H1 (cell line): ENCODE measurements at regions not wholly inside any gene's neighbourhood (a gene's known extent, or its start where the extent isn't known, plus 50 kb on each side); places are given as distances from the start of the nearest gene placed in this dataset.
A peak's percentile ranks its signal among the peaks of the same experiment; 100 is the strongest.

Experiments used
- CTCF ChIA-PET: fragments of 300-600 bp; sonication (Branson Sonifier 250); formaldehyde crosslinking; loops from one replicate; lab custom pipeline; 2021; ENCODE audit not compliant: partially characterized antibody; lab: Charles Lee
- POLR2A ChIA-PET: fragments of 300-600 bp; sonication (Branson Sonifier 250); formaldehyde crosslinking; loops from one replicate; lab custom pipeline; 2021; ENCODE audit warnings: inconsistent platforms; ENCODE audit not compliant: partially characterized antibody; lab: Charles Lee
- DNase-seq, 2 experiments: peaks; one replicate each; pipeline versions ENCODE4 v3.0.0 to v3.0.0-alpha.2; 2010 to 2022; ENCODE audit warnings: low spot score in 2 of 2, low read depth in 1 of 2, mixed read lengths in 1 of 2
- FAIRE-seq: peaks from 2 replicates; lab custom pipeline; 2011; peaks lifted over from hg19 to GRCh38; lab: Jason Lieb, UNC
- H2AFZ ChIP-seq: 2 replicates; pipeline ENCODE4 v1.8.1; 2012; ENCODE audit warnings: low read length, inconsistent platforms
- H2AK5ac ChIP-seq: 2 replicates; pipeline ENCODE4 v1.6.1; 2013; ENCODE audit warnings: low read depth, low read length
- H2BK120ac ChIP-seq: replicated peaks from 2 replicates; pipeline ENCODE3; 2013; ENCODE audit warnings: low read depth, low read length, inconsistent platforms
- H2BK12ac ChIP-seq: 2 replicates; pipeline ENCODE4 v1.6.1; 2013; ENCODE audit warnings: low read depth, low read length
- H2BK15ac ChIP-seq: 2 replicates; pipeline ENCODE4 v1.6.1; 2013; ENCODE audit warnings: low read length
- H2BK20ac ChIP-seq: 2 replicates; pipeline ENCODE4 v1.6.1; 2013; ENCODE audit warnings: low read length
- H2BK5ac ChIP-seq: 2 replicates; pipeline ENCODE4 v1.6.1; 2013; ENCODE audit warnings: low read depth, low read length
- H3K14ac ChIP-seq: 2 replicates; pipeline ENCODE4 v1.6.1; 2013; ENCODE audit warnings: inconsistent platforms; ENCODE audit not compliant: insufficient read length
- H3K18ac ChIP-seq: 2 replicates; pipeline ENCODE4 v1.6.1; 2013; ENCODE audit warnings: low read length; ENCODE audit errors: extremely low read depth
- H3K23ac ChIP-seq: 2 replicates; pipeline ENCODE4 v1.6.1; 2013; ENCODE audit warnings: inconsistent platforms; ENCODE audit not compliant: insufficient read length
- H3K23me2 ChIP-seq: 2 replicates; pipeline ENCODE4 v1.6.1; 2013; ENCODE audit warnings: low read depth, low read length
- H3K27ac ChIP-seq: 2 replicates; pipeline ENCODE4 v1.6.1; 2011; ENCODE audit warnings: low read depth, low read length, inconsistent platforms
- H3K27me3 ChIP-seq, 4 experiments: replicated peaks in 1 of 4; 1 replicate in 1 of 4; 2 replicates in 3 of 4; pipeline versions ENCODE4 v1.6.1 to v1.8.1; 2011 to 2013; ENCODE audit warnings: low read length in 3 of 4, mild to moderate bottlenecking in 3 of 4, inconsistent platforms in 2 of 4, mixed read lengths in 2 of 4, moderate library complexity in 1 of 4; ENCODE audit not compliant: control insufficient read depth in 3 of 4, insufficient read depth in 3 of 4; ENCODE audit errors: extremely low read depth in 1 of 4
- H3K36me3 ChIP-seq, 4 experiments: 2 replicates each; pipeline versions ENCODE4 v1.6.1 to v1.8.1; 2011 to 2013; ENCODE audit warnings: mild to moderate bottlenecking in 4 of 4, low read length in 3 of 4, moderate library complexity in 2 of 4, control low read depth in 1 of 4, inconsistent platforms in 1 of 4; ENCODE audit not compliant: insufficient read depth in 4 of 4, control insufficient read depth in 2 of 4
- H3K4ac ChIP-seq: replicated peaks from 2 replicates; pipeline ENCODE3; 2013; ENCODE audit warnings: low read length, low read depth, mixed read lengths, inconsistent platforms; ENCODE audit not compliant: insufficient read length
- H3K4me1 ChIP-seq, 4 experiments: replicated peaks in 1 of 4; 1 replicate in 1 of 4; 2 replicates in 3 of 4; pipeline versions ENCODE4 v1.6.1 to v1.8.1; 2011 to 2013; ENCODE audit warnings: low read length in 3 of 4, inconsistent platforms in 2 of 4, mixed read lengths in 1 of 4; ENCODE audit not compliant: insufficient read depth in 4 of 4, control insufficient read depth in 3 of 4
- H3K4me2 ChIP-seq, 2 experiments: 2 replicates each; pipeline versions ENCODE4 v1.6.1 to v1.8.1; 2011 to 2013; ENCODE audit warnings: low read depth in 2 of 2, low read length in 2 of 2, control low read depth in 1 of 2, inconsistent platforms in 1 of 2, mild to moderate bottlenecking in 1 of 2; ENCODE audit not compliant: insufficient read depth in 1 of 2
- H3K4me3 ChIP-seq, 4 experiments: fragments of 200-600, 300-600 bp in 1 of 4; sonication (generic), shearing (Covaris generic), sonication (Bioruptor Twin) in 1 of 4; 2 replicates each; pipeline versions ENCODE4 v1.5.1 to v1.8.1; 2011 to 2016; ENCODE audit warnings: low read length in 4 of 4, low read depth in 3 of 4, control low read depth in 2 of 4, inconsistent platforms in 2 of 4, mild to moderate bottlenecking in 2 of 4, mixed read lengths in 1 of 4, moderate library complexity in 1 of 4; ENCODE audit not compliant: insufficient read depth in 2 of 4; ENCODE audit errors: extremely low read depth in 1 of 4
- H3K56ac ChIP-seq: replicated peaks from 2 replicates; pipeline ENCODE3; 2013; ENCODE audit warnings: low read depth, mild to moderate bottlenecking, mixed read lengths, low read length, inconsistent platforms; ENCODE audit not compliant: insufficient read length
- H3K79me1 ChIP-seq: 2 replicates; pipeline ENCODE4 v1.6.1; 2013; ENCODE audit warnings: low read depth, low read length, control low read depth
- H3K79me2 ChIP-seq, 2 experiments: 2 replicates each; pipeline versions ENCODE4 v1.6.1 to v1.8.1; 2012 to 2013; ENCODE audit warnings: low read length in 2 of 2, mild to moderate bottlenecking in 2 of 2, inconsistent platforms in 1 of 2; ENCODE audit not compliant: insufficient read depth in 2 of 2, control insufficient read depth in 1 of 2
- H3K9ac ChIP-seq, 4 experiments: replicated peaks in 1 of 4; 1 replicate in 1 of 4; 2 replicates in 3 of 4; pipeline versions ENCODE4 v1.6.1 to v1.8.1; 2011 to 2013; ENCODE audit warnings: low read depth in 3 of 4, low read length in 3 of 4, control low read depth in 2 of 4, mild to moderate bottlenecking in 2 of 4, moderate library complexity in 2 of 4, inconsistent platforms in 1 of 4; ENCODE audit errors: extremely low read depth in 1 of 4
- H3K9me3 ChIP-seq, 2 experiments: 2 replicates each; pipeline versions ENCODE4 v1.6.1 to v1.8.1; 2012 to 2013; ENCODE audit warnings: mild to moderate bottlenecking in 2 of 2, moderate library complexity in 2 of 2, control low read depth in 1 of 2, inconsistent platforms in 1 of 2, low read depth in 1 of 2, low read length in 1 of 2, mixed read lengths in 1 of 2; ENCODE audit not compliant: insufficient read depth in 2 of 2
- H4K20me1 ChIP-seq, 2 experiments: replicated peaks in 1 of 2; 2 replicates each; pipeline versions ENCODE3 to v1.8.1; 2011 to 2013; ENCODE audit warnings: inconsistent platforms in 2 of 2, low read length in 2 of 2, mild to moderate bottlenecking in 1 of 2; ENCODE audit not compliant: insufficient read depth in 2 of 2, control insufficient read depth in 1 of 2
- H4K5ac ChIP-seq: 2 replicates; pipeline ENCODE4 v1.6.1; 2013; ENCODE audit warnings: low read length, low read depth, mixed read lengths, inconsistent platforms; ENCODE audit not compliant: insufficient read length
- H4K8ac ChIP-seq: 2 replicates; pipeline ENCODE4 v1.8.0; 2013; ENCODE audit warnings: mild to moderate bottlenecking, moderate library complexity, low read length, inconsistent platforms; ENCODE audit not compliant: insufficient read depth; ENCODE audit errors: extremely low read depth
- H4K91ac ChIP-seq: replicated peaks from 2 replicates; pipeline ENCODE3; 2013; ENCODE audit warnings: low read length, mixed read lengths, inconsistent platforms; ENCODE audit not compliant: insufficient read length
- CBX5 ChIP-seq: fragments of 300-800, 300-1000 bp; sonication (generic); IDR thresholded peaks from 2 replicates; pipeline ENCODE4 v1.7.1; 2016; ENCODE audit warnings: antibody characterized with exemption, low read length, low read depth
- CEBPB ChIP-seq: IDR thresholded peaks from 2 replicates; pipeline ENCODE4 v1.6.1; 2012; ENCODE audit warnings: low read depth, low read length
- EGR1 ChIP-seq: IDR thresholded peaks from 2 replicates; pipeline ENCODE4 v1.6.1; 2011; ENCODE audit warnings: low read depth, low read length, borderline replicate concordance
- JUN ChIP-seq: IDR thresholded peaks from 2 replicates; pipeline ENCODE4 v1.6.1; 2011; ENCODE audit warnings: low read depth, mild to moderate bottlenecking, improper control_type of control experiment, low read length
- KDM1A ChIP-seq: fragments of 200-600, 300-600 bp; sonication (generic); IDR thresholded peaks from 2 replicates; pipeline ENCODE4 v1.7.1; 2016; ENCODE audit warnings: mild to moderate bottlenecking, low read length, borderline replicate concordance
- WGBS, 2 experiments: shearing (Covaris generic) in 1 of 2; methylation state at CpG; one replicate each; pipeline versions ENCODE4 v1.1.6 to v1.1.7; 2013 to 2015; ENCODE audit warnings: low lambda C conversion rate in 2 of 2, mixed read lengths in 2 of 2, inconsistent platforms in 1 of 2, low coverage in 1 of 2, missing lambda C conversion rate in 1 of 2; ENCODE audit not compliant: insufficient replicate concordance in 2 of 2, insufficient coverage in 1 of 2, insufficient read length in 1 of 2; ENCODE audit errors: extremely low coverage in 1 of 2, missing lambda C conversion rate in 1 of 2; 5-methylcytosine and 5-hydroxymethylcytosine counted together
- TF ChIP-seq, protein P1 (sequence below): IDR thresholded peaks from 2 replicates; pipeline ENCODE4 v1.6.1; 2012; ENCODE audit warnings: inconsistent platforms

DNA sequence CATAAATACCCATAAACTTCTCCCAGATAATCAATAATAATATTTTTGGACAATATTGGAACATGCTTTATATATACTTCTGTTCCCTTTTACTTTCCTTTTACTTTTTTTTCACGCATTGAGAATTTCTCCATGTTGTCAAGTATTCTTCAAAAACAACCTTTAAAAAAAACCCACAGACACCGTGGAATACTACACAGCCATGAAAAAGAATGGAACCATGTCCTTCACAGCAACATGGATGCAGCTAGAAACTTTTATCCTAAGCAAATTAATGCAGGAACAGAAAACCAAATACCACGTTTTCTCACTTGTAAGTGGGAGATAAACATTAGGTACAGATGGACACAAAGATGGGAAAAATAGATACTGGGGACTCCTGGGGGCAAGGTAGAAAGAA, 854.7 kb downstream of the TBC1D22A start:
- ChIA-PET CTCF (no interaction called here), POLR2A (no interaction called here)
- DNase-seq (no peak), FAIRE-seq (no peak)
- Histone ChIP-seq H4K8ac (no peak overlapping the region), H3K9me3 (peaks cover 0 to 11% of the 10 kb centered on the region in 2 experiments; a peak in 2 of 4 replicates), H3K36me3 (no peaks in the 10 kb centered on the region), H3K56ac (no peak overlapping the region), H3K9ac (no peak overlapping the region), H4K20me1 (no peaks in the 10 kb centered on the region), H3K23ac (no peak overlapping the region), H3K27me3 (no peaks in the 10 kb centered on the region), H3K18ac (no peak overlapping the region), H3K27ac (no peak overlapping the region), H2AFZ (no peak overlapping the region), H2BK12ac (no peak overlapping the region), H4K5ac (no peak overlapping the region), H2BK120ac (no peak overlapping the region), H2AK5ac (no peak overlapping the region), H3K4me1 (peaks cover 0 to 2% (median 0%) of the 10 kb centered on the region in 4 experiments; a peak in 1 of 7 replicates), H3K79me2 (no peaks in the 10 kb centered on the region), H4K91ac (no peak overlapping the region), H3K4me2 (no peak overlapping the region), H2BK20ac (no peak overlapping the region), H3K4ac (no peak overlapping the region), H2BK5ac (no peak overlapping the region), H3K23me2 (no peaks in the 10 kb centered on the region), H2BK15ac (no peak overlapping the region), H3K14ac (no peak overlapping the region), H3K79me1 (no peaks in the 10 kb centered on the region), H3K4me3 (no peak overlapping the region)
- TF ChIP-seq, protein P1, sequence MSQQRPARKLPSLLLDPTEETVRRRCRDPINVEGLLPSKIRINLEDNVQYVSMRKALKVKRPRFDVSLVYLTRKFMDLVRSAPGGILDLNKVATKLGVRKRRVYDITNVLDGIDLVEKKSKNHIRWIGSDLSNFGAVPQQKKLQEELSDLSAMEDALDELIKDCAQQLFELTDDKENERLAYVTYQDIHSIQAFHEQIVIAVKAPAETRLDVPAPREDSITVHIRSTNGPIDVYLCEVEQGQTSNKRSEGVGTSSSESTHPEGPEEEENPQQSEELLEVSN, result no peak
- TF ChIP-seq EGR1 (no peak), CBX5 (no peak), CEBPB (no peak), JUN (no peak), KDM1A (0 out of 2 replicates have a peak, but pooled peaks have one; percentile 30)
- WGBS, 2 experiments, result 83% methylated on average over 3 of the region's 3 CpGs; no CpG with 5 or more reads in 1 of the 2 experiments
